ENCODE measurements at regions not wholly inside any gene's neighbourhood (a gene's known extent, or its start where the extent isn't known, plus 50 kb on each side); places are given as distances from the start of the nearest gene placed in this dataset.
"Not testable (repeated sequence)": the region's sequence is repeated elsewhere in the genome, so short reads cannot be mapped to it uniquely, and the experiment has no call there.

DNA sequence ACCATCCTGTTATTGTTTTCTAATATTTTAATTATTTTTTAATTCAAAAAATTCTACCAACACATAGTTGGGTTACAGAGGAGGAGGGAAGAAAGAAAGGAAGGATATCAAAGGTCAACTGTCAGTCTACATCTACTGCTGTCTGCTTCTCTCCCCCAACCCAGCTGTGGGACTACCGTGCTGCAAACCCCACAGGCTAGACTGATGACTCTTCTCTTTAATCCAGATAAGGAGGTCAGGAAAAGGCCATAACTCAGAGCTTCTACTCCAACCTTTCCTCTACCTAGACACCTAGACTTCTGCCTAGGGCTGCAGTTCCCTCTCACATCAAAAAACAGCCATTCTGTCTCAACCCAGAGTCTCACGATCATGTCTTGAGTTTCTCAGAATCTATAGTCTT, 124.2 kb upstream of the ETV3 start:
- no peaks in the 10 kb centered on the region for H4K20me1 ChIP-seq (ENCODE audit: insufficient read depth, low read length, poor library complexity, severe bottlenecking)
- no peak overlapping the region for H3K4me3 ChIP-seq (ENCODE audit: low read length, poor library complexity, severe bottlenecking)
- no peak for TF ChIP-seq EZH2phosphoT487 (IDR thresholded peaks at IDR 0.05; ENCODE audit: borderline replicate concordance)
- TF ChIP-seq, protein P1, sequence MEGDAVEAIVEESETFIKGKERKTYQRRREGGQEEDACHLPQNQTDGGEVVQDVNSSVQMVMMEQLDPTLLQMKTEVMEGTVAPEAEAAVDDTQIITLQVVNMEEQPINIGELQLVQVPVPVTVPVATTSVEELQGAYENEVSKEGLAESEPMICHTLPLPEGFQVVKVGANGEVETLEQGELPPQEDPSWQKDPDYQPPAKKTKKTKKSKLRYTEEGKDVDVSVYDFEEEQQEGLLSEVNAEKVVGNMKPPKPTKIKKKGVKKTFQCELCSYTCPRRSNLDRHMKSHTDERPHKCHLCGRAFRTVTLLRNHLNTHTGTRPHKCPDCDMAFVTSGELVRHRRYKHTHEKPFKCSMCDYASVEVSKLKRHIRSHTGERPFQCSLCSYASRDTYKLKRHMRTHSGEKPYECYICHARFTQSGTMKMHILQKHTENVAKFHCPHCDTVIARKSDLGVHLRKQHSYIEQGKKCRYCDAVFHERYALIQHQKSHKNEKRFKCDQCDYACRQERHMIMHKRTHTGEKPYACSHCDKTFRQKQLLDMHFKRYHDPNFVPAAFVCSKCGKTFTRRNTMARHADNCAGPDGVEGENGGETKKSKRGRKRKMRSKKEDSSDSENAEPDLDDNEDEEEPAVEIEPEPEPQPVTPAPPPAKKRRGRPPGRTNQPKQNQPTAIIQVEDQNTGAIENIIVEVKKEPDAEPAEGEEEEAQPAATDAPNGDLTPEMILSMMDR (conservative IDR thresholded peaks at IDR 0.05; ENCODE audit: low read length): no peak
- no peaks in the 10 kb centered on the region for H3K36me3 ChIP-seq (ENCODE audit: insufficient read depth, low read length)
- no peaks in the 10 kb centered on the region for H3K9me2 ChIP-seq (replicated peaks; ENCODE audit: low read depth, low read length)
- no peak overlapping the region for H3K9ac ChIP-seq (ENCODE audit: low read depth, low read length, poor library complexity, severe bottlenecking)
- H2AFZ ChIP-seq (ENCODE audit: low read length): no peak overlapping the region
- no peak overlapping the region for H3K4me2 ChIP-seq (ENCODE audit: low read depth, low read length, poor library complexity, severe bottlenecking)
- no peaks in the 10 kb centered on the region for H3K79me2 ChIP-seq (ENCODE audit: insufficient read depth, low read length)
- H3F3A ChIP-seq (ENCODE audit: low read depth): no peaks in the 10 kb centered on the region
- H3K4me1 ChIP-seq (ENCODE audit: insufficient read depth, low read length, poor library complexity, severe bottlenecking): no peaks in the 10 kb centered on the region
- H3K9me3 ChIP-seq (ENCODE audit: insufficient read depth, low read depth, low read length): no peaks in the 10 kb centered on the region
- H3K27me3 ChIP-seq (ENCODE audit: insufficient read depth, low read length, poor library complexity, severe bottlenecking): peaks cover 6% of the 10 kb centered on the region

DNA sequence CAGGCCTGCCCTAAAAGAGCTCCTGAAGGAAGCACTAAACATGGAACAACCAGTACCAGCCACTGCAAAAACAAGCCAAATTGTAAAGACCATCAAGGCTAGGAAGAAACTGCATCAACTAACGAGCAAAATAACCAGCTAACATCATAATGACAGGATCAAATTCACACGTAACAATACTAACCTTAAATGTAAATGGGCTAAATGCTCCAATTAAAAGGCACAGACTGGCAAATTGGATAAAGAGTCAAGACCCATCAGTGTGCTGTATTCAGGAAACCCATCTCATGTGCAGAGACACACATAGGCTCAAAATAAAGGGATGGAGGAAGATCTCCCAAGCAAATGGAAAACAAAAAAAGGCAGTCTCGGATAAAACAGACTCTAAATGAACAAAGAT, 117.7 kb upstream of the ETV3 start:
- H2AFZ ChIP-seq (ENCODE audit: low read length); H3K9ac ChIP-seq (ENCODE audit: low read depth, low read length, poor library complexity, severe bottlenecking); H3K4me2 ChIP-seq (ENCODE audit: low read depth, low read length, poor library complexity, severe bottlenecking); H3K4me1 ChIP-seq (ENCODE audit: insufficient read depth, low read length, poor library complexity, severe bottlenecking); H4K20me1 ChIP-seq (ENCODE audit: insufficient read depth, low read length, poor library complexity, severe bottlenecking); H3K36me3 ChIP-seq (ENCODE audit: insufficient read depth, low read length); H3K79me2 ChIP-seq (ENCODE audit: insufficient read depth, low read length); H3K9me2 ChIP-seq (replicated peaks; ENCODE audit: low read depth, low read length); H3K4me3 ChIP-seq (ENCODE audit: low read length, poor library complexity, severe bottlenecking); H3K27me3 ChIP-seq (ENCODE audit: insufficient read depth, low read length, poor library complexity, severe bottlenecking); H3K9me3 ChIP-seq (ENCODE audit: insufficient read depth, low read depth, low read length); H3F3A ChIP-seq (ENCODE audit: low read depth): not testable (repeated sequence)

DNA sequence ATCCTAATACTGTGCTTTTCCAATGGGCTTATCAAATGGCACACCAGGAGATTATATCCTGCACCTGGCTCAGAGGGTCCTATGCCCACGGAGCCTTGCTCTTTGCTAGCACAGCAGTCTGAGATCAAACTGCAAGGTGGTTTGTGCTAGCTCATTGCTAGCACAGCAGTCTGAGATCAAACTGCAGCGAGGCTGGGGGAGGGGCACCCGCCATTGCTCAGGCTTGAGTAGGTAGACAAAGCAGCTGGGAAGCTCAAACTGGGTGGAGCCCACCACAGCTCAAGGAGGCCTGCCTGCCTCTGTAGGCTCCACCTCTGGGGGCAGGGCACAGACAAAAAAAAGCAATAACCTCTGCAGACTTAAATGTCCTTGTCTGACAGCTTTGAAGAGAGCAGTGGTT, 116.0 kb upstream of the ETV3 start:
- H2AFZ ChIP-seq (ENCODE audit: low read length); H3K4me1 ChIP-seq (ENCODE audit: insufficient read depth, low read length, poor library complexity, severe bottlenecking); H3K4me3 ChIP-seq (ENCODE audit: low read length, poor library complexity, severe bottlenecking); H3K9me3 ChIP-seq (ENCODE audit: insufficient read depth, low read depth, low read length); H4K20me1 ChIP-seq (ENCODE audit: insufficient read depth, low read length, poor library complexity, severe bottlenecking); H3F3A ChIP-seq (ENCODE audit: low read depth); H3K9ac ChIP-seq (ENCODE audit: low read depth, low read length, poor library complexity, severe bottlenecking); H3K4me2 ChIP-seq (ENCODE audit: low read depth, low read length, poor library complexity, severe bottlenecking); H3K79me2 ChIP-seq (ENCODE audit: insufficient read depth, low read length); H3K9me2 ChIP-seq (replicated peaks; ENCODE audit: low read depth, low read length); H3K36me3 ChIP-seq (ENCODE audit: insufficient read depth, low read length); H3K27me3 ChIP-seq (ENCODE audit: insufficient read depth, low read length, poor library complexity, severe bottlenecking): not testable (repeated sequence)

DNA sequence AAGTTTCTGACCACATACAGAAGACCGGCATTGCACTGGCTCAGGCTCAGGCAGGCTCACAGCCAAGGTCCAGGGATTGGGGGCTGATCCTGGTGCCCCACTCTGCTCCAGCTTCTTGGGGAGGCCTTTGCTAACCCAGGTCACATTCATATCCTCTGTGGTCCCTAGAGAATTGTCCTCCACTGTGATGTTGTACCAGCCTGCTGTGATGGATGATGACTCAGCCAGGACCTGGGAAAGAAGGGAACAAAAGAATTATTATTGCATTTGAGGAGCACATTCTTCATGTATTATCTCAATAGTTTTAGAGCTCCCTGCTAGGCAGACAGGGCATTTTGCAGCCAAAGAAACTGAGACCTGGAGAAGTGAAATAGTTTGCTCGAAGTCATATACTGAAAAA, 114.3 kb upstream of the ETV3 start:
- no peak for TF ChIP-seq EZH2phosphoT487 (IDR thresholded peaks at IDR 0.05; ENCODE audit: borderline replicate concordance)
- Histone ChIP-seq H3K9ac (ENCODE audit: low read depth, low read length, poor library complexity, severe bottlenecking) (no peak overlapping the region), H3K4me1 (ENCODE audit: insufficient read depth, low read length, poor library complexity, severe bottlenecking) (no peaks in the 10 kb centered on the region), H2AFZ (ENCODE audit: low read length) (no peak overlapping the region), H3K79me2 (ENCODE audit: insufficient read depth, low read length) (no peaks in the 10 kb centered on the region), H3K27me3 (ENCODE audit: insufficient read depth, low read length, poor library complexity, severe bottlenecking) (no peaks in the 10 kb centered on the region), H3F3A (ENCODE audit: low read depth) (no peaks in the 10 kb centered on the region), H3K4me2 (ENCODE audit: low read depth, low read length, poor library complexity, severe bottlenecking) (no peak overlapping the region), H3K4me3 (ENCODE audit: low read length, poor library complexity, severe bottlenecking) (no peak overlapping the region), H3K9me3 (ENCODE audit: insufficient read depth, low read depth, low read length) (peaks cover 4% of the 10 kb centered on the region; the same call in 1 of the 2 replicates), H3K9me2 (replicated peaks; ENCODE audit: low read depth, low read length) (no peaks in the 10 kb centered on the region), H4K20me1 (ENCODE audit: insufficient read depth, low read length, poor library complexity, severe bottlenecking) (no peaks in the 10 kb centered on the region), H3K36me3 (ENCODE audit: insufficient read depth, low read length) (no peaks in the 10 kb centered on the region)

DNA sequence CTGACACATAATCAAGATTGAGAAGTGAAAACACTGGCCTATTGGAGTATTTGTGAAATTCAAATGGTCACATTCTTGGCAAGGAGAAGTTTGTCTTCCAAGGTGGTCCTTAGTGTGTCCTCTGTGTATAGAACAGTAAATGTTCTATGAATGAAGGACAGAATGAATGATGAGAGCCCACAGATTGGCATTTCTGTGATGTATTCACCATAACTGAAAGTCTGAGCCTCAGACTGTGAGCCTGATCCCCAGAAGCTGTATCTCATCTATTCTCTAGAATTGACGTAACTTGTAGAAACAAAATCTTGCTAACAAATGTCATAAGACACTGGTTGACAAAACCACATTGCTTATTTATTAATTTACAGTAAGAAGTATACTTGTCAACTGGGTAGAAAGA, 111.5 kb upstream of the ETV3 start:
- Histone ChIP-seq H3F3A (ENCODE audit: low read depth) (no peaks in the 10 kb centered on the region), H3K4me3 (ENCODE audit: low read length, poor library complexity, severe bottlenecking) (no peak overlapping the region), H3K4me2 (ENCODE audit: low read depth, low read length, poor library complexity, severe bottlenecking) (no peak overlapping the region), H3K9me2 (replicated peaks; ENCODE audit: low read depth, low read length) (no peaks in the 10 kb centered on the region), H3K9ac (ENCODE audit: low read depth, low read length, poor library complexity, severe bottlenecking) (no peak overlapping the region), H3K4me1 (ENCODE audit: insufficient read depth, low read length, poor library complexity, severe bottlenecking) (no peaks in the 10 kb centered on the region), H3K9me3 (ENCODE audit: insufficient read depth, low read depth, low read length) (peaks cover 4% of the 10 kb centered on the region; the same call in 1 of the 2 replicates), H3K36me3 (ENCODE audit: insufficient read depth, low read length) (no peaks in the 10 kb centered on the region), H3K27me3 (ENCODE audit: insufficient read depth, low read length, poor library complexity, severe bottlenecking) (no peaks in the 10 kb centered on the region), H2AFZ (ENCODE audit: low read length) (no peak overlapping the region), H3K79me2 (ENCODE audit: insufficient read depth, low read length) (no peaks in the 10 kb centered on the region), H4K20me1 (ENCODE audit: insufficient read depth, low read length, poor library complexity, severe bottlenecking) (no peaks in the 10 kb centered on the region)
- TF ChIP-seq, protein P1 (conservative IDR thresholded peaks at IDR 0.05; ENCODE audit: low read length): no peak
- TF ChIP-seq EZH2phosphoT487 (IDR thresholded peaks at IDR 0.05; ENCODE audit: borderline replicate concordance): no peak

Measured in Loucy (cell line).